Chondrocyte (in vitro differentiated cells): ENCODE measurements at regions not wholly inside any gene's neighbourhood (a gene's known extent, or its start where the extent isn't known, plus 50 kb on each side); places are given as distances from the start of the nearest gene placed in this dataset.

Experiments used
- DNase-seq: peaks from one replicate; pipeline ENCODE4 v3.0.0; 2021; ENCODE audit warnings: mixed read lengths, low spot score
- H3K27ac Mint-ChIP-seq: one replicate; pipeline ENCODE4 v1.8.0; 2021; ENCODE audit warnings: mild to moderate bottlenecking, moderate library complexity, mixed read lengths; ENCODE audit not compliant: unreplicated experiment
- H3K27me3 Mint-ChIP-seq: 2 replicates; pipeline ENCODE4 v1.8.0; 2021; ENCODE audit warnings: low read depth, mixed read lengths
- H3K36me3 Mint-ChIP-seq: 2 replicates; pipeline ENCODE4 v1.8.0; 2021; ENCODE audit warnings: low read depth, mixed read lengths
- H3K4me1 Mint-ChIP-seq: 2 replicates; pipeline ENCODE4 v1.8.0; 2021; ENCODE audit warnings: low read depth, mild to moderate bottlenecking, mixed read lengths
- H3K4me3 Mint-ChIP-seq: one replicate; pipeline ENCODE4 v1.8.0; 2021; ENCODE audit warnings: mild to moderate bottlenecking, moderate library complexity, mixed read lengths; ENCODE audit not compliant: unreplicated experiment
- H3K9me3 Mint-ChIP-seq: 2 replicates; pipeline ENCODE4 v1.8.0; 2021; ENCODE audit warnings: low read depth, mixed read lengths
- TF ChIP-seq, protein P1 (sequence below): fragments of 200-600 bp; sonication (generic); IDR thresholded peaks from 2 replicates; pipeline ENCODE4 v1.5.0; 2021; ENCODE audit warnings: antibody characterized with exemption, mild to moderate bottlenecking, moderate library complexity

DNA sequence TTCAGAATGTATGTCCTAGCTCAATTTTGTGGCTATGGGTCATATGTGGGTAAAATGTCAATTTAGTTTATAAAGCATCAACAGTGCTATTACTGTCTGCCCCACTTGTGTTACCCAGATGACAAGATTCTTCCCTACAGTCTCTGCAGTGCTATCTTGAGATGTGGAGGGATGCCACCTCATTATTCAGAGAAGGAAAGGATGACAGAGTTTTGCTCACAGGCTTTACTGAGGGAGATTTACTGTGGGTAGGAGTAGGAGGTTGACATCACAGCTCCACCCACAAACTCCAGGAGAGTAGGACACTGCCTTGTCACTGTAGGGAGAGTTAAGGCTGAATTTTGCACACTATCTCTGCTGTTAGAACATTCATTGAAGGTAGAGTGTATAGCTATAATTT, 359.3 kb downstream of the HTR1A start:
- no peak for DNase-seq
- no peaks in the 10 kb centered on the region for H3K4me1 Mint-ChIP-seq
- TF ChIP-seq, protein P1, sequence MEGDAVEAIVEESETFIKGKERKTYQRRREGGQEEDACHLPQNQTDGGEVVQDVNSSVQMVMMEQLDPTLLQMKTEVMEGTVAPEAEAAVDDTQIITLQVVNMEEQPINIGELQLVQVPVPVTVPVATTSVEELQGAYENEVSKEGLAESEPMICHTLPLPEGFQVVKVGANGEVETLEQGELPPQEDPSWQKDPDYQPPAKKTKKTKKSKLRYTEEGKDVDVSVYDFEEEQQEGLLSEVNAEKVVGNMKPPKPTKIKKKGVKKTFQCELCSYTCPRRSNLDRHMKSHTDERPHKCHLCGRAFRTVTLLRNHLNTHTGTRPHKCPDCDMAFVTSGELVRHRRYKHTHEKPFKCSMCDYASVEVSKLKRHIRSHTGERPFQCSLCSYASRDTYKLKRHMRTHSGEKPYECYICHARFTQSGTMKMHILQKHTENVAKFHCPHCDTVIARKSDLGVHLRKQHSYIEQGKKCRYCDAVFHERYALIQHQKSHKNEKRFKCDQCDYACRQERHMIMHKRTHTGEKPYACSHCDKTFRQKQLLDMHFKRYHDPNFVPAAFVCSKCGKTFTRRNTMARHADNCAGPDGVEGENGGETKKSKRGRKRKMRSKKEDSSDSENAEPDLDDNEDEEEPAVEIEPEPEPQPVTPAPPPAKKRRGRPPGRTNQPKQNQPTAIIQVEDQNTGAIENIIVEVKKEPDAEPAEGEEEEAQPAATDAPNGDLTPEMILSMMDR, result no peak
- H3K27me3 Mint-ChIP-seq, result peaks cover under 1% of the 10 kb centered on the region
- H3K27ac Mint-ChIP-seq, result no peak overlapping the region
- no peak overlapping the region for H3K4me3 Mint-ChIP-seq
- H3K36me3 Mint-ChIP-seq, result no peaks in the 10 kb centered on the region
- peaks cover 9% of the 10 kb centered on the region for H3K9me3 Mint-ChIP-seq

DNA sequence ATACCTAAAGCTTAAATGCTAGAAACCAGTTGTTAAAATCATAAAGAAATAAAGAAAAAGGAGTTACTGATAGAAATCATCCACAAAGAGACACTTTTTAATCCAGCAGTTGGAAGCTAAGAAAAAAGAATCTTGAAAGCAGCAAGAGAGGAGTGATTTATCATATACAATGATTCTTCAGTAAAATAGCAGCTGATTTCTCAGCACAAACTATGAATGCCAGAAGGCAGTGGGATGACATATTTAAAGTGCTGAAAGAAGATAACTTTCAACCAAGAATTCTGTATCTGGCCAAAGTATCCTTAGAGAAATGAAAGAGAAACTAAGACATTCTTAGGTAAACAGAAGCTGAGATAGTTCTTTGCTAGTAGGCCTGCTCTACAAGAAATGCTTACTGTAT, 366.0 kb downstream of the HTR1A start:
- no peaks in the 10 kb centered on the region for H3K27me3 Mint-ChIP-seq
- H3K36me3 Mint-ChIP-seq, result no peaks in the 10 kb centered on the region
- H3K27ac Mint-ChIP-seq, result no peak overlapping the region
- H3K9me3 Mint-ChIP-seq, result peaks cover 12% of the 10 kb centered on the region
- no peak for DNase-seq
- H3K4me3 Mint-ChIP-seq, result no peak overlapping the region
- TF ChIP-seq, protein P1, result no peak
- no peaks in the 10 kb centered on the region for H3K4me1 Mint-ChIP-seq

DNA sequence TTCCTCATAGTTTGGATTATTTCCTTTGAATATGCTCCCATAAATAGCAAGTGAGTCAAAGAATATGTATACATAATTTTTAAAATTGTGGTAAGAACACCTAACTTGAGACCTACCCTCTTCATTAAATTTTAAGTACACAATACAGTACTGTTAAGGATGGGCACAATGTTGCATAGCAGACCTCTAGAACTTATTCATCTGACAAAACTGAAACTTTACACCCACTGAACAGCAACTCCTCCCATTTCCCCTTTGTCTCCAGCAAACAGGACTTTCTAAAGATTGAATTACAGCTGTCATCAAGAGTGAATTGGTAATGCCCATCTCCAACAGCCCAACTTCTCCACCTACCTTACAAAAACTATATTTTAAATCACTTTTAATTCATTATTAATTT, 388.9 kb downstream of the HTR1A start:
- peaks cover 4% of the 10 kb centered on the region for H3K9me3 Mint-ChIP-seq
- H3K4me3 Mint-ChIP-seq, result no peak overlapping the region
- TF ChIP-seq, protein P1, result no peak
- no peak for DNase-seq
- no peaks in the 10 kb centered on the region for H3K36me3 Mint-ChIP-seq
- no peaks in the 10 kb centered on the region for H3K4me1 Mint-ChIP-seq
- no peaks in the 10 kb centered on the region for H3K27me3 Mint-ChIP-seq
- no peak overlapping the region for H3K27ac Mint-ChIP-seq

DNA sequence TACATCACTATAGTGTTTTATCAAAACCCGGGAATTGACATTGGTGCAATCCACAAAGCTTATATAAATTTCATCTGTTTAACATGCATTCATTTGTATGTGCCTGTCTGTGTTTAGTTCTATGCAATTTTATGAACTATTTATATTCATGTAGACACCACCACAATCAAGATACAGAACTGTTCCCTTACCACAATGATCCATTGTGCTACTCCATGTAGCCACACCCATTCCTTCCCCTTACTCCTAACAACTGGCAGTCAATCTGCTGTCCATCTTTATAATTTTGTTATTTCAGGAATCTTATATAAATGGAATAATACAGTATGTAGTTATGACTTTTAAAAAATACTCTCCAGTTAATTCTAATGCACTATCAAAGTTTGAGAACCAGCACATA, 389.5 kb downstream of the HTR1A start:
- no peaks in the 10 kb centered on the region for H3K4me1 Mint-ChIP-seq
- H3K9me3 Mint-ChIP-seq, result peaks cover 4% of the 10 kb centered on the region
- H3K36me3 Mint-ChIP-seq, result no peaks in the 10 kb centered on the region
- H3K27ac Mint-ChIP-seq, result no peak overlapping the region
- H3K4me3 Mint-ChIP-seq, result no peak overlapping the region
- TF ChIP-seq, protein P1, result no peak
- no peak for DNase-seq
- no peaks in the 10 kb centered on the region for H3K27me3 Mint-ChIP-seq

DNA sequence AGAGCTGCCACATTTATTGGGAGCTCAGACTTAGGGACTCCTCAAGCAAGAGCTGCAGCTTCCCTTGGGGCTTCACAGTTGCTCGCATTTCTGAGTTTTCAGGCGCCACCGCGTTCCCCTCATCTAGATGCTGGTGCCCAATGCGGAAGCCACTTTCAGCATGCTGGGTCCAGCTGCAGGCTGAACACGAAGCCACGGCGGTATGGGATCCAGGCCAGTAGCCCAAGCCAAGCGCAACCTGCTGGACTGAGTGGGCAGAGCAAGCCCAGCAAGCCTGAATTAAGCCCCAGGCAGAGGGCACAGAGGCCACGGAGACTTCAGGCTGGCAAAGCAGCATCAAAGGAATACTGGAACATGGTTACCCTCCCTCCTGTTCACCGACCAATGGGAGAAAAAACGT, 391.5 kb downstream of the HTR1A start:
- peaks cover 4% of the 10 kb centered on the region for H3K9me3 Mint-ChIP-seq
- TF ChIP-seq, protein P1, result no peak
- H3K36me3 Mint-ChIP-seq, result no peaks in the 10 kb centered on the region
- H3K4me1 Mint-ChIP-seq, result no peaks in the 10 kb centered on the region
- H3K4me3 Mint-ChIP-seq, result no peak overlapping the region
- no peaks in the 10 kb centered on the region for H3K27me3 Mint-ChIP-seq
- no peak overlapping the region for H3K27ac Mint-ChIP-seq
- no peak for DNase-seq
